OCI-LY7 (cell line): ENCODE measurements at regions not wholly inside any gene's neighbourhood (a gene's known extent, or its start where the extent isn't known, plus 50 kb on each side); places are given as distances from the start of the nearest gene placed in this dataset.

ENCODE experiments used
- BruUV-seq: library from RNA; stranded (reverse); fragments of 400-500 nt; replicated peaks from 2 replicates; lab custom pipeline; 2021; lab: Mats Ljungman, UMichigan
- CTCF ChIA-PET: fragments of 300-600 bp; sonication (Branson Sonifier 250); formaldehyde crosslinking; loops from one replicate; lab custom pipeline; 2022; ENCODE audit warnings: antibody characterized with exemption; ENCODE audit not compliant: unreplicated experiment; lab: Charles Lee
- POLR2A ChIA-PET: fragments of 300-600 bp; sonication (Branson Sonifier 250); formaldehyde crosslinking; loops from one replicate; lab custom pipeline; 2022; ENCODE audit warnings: antibody characterized with exemption; lab: Charles Lee
- DNase-seq: peaks from one replicate; pipeline ENCODE4 v3.0.0-alpha.2; 2015; ENCODE audit warnings: low spot score
- H2AFZ ChIP-seq: fragments of 200-600 bp; sonication (generic), shearing (Covaris generic); 2 replicates; pipeline ENCODE4 v1.6.1; 2014; ENCODE audit warnings: mild to moderate bottlenecking, antibody characterized with exemption, low read length, moderate library complexity
- H3K27ac ChIP-seq: fragments of 200-600 bp; sonication (generic); 2 replicates; pipeline ENCODE4 v1.5.1; 2014; ENCODE audit warnings: mixed run types, low read depth, mild to moderate bottlenecking, moderate library complexity, low read length, inconsistent platforms; ENCODE audit not compliant: poor library complexity, severe bottlenecking
- H3K36me3 ChIP-seq: fragments of 200-600 bp; sonication (generic); 2 replicates; pipeline ENCODE4 v1.6.1; 2014; ENCODE audit warnings: mild to moderate bottlenecking, antibody characterized with exemption, low read length, moderate library complexity, mixed read lengths; ENCODE audit not compliant: insufficient read depth
- H3K4me1 ChIP-seq: fragments of 200-600 bp; sonication (generic); 2 replicates; pipeline ENCODE4 v1.5.1; 2014; ENCODE audit warnings: mild to moderate bottlenecking, low read length; ENCODE audit not compliant: insufficient read depth, poor library complexity, severe bottlenecking
- H3K4me2 ChIP-seq: fragments of 200-600 bp; sonication (generic); 2 replicates; pipeline ENCODE4 v1.6.1; 2014; ENCODE audit warnings: mild to moderate bottlenecking, low read length
- H3K4me3 ChIP-seq: fragments of 200-600 bp; sonication (generic); 2 replicates; pipeline ENCODE4 v1.5.1; 2014; ENCODE audit warnings: mild to moderate bottlenecking, low read depth, low read length; ENCODE audit not compliant: poor library complexity, severe bottlenecking
- H3K79me2 ChIP-seq: fragments of 200-600 bp; sonication (generic); 2 replicates; pipeline ENCODE4 v1.6.1; 2016; ENCODE audit warnings: low read depth, mild to moderate bottlenecking, low read length, moderate library complexity, mixed read lengths; ENCODE audit not compliant: insufficient read depth
- H3K9me2 ChIP-seq: fragments of 200-600 bp; sonication (generic); 2 replicates; pipeline ENCODE4 v1.6.1; 2016; ENCODE audit warnings: mild to moderate bottlenecking, low read length, mixed read lengths; ENCODE audit not compliant: insufficient read depth
- H3K9me3 ChIP-seq: fragments of 200-600 bp; sonication (generic); 2 replicates; pipeline ENCODE4 v1.6.1; 2014; ENCODE audit warnings: mild to moderate bottlenecking, mixed run types, low read length, mixed read lengths
- H4K20me1 ChIP-seq: fragments of 200-600 bp; sonication (generic); 2 replicates; pipeline ENCODE4 v1.6.1; 2014; ENCODE audit warnings: mild to moderate bottlenecking, antibody characterized with exemption, low read length, moderate library complexity, mixed read lengths; ENCODE audit not compliant: insufficient read depth
- CTCF ChIP-seq: fragments of 200-600 bp; sonication (generic); conservative IDR thresholded peaks from 2 replicates; pipeline ENCODE4 v1.5.1; 2014; ENCODE audit warnings: mild to moderate bottlenecking, antibody characterized with exemption, low read length, moderate library complexity, mixed read lengths
- EZH2phosphoT487 ChIP-seq: fragments of 200-600 bp; sonication (generic); IDR thresholded peaks from 2 replicates; pipeline ENCODE4 v1.6.1; 2018; ENCODE audit warnings: low read depth, borderline replicate concordance, mild to moderate bottlenecking, mixed run types, antibody characterized with exemption, low read length, moderate library complexity, mixed read lengths
- intact Hi-C: fragments of 100-400 bp; cut with micrococcal nuclease; formaldehyde crosslinking; loops from one replicate; pipeline ENCODE4 v1.10.0; 2022; ENCODE audit not compliant: unreplicated experiment

GRCh38 chr14:98834119-98834518 is 437.9 kb downstream of the BCL11B start:
- no peak overlapping the region for H3K4me2 ChIP-seq
- H3K79me2 ChIP-seq, result no peaks in the 10 kb centered on the region
- intact Hi-C loops, result no loop called here
- POLR2A ChIA-PET, result no interaction called here
- no peaks in the 10 kb centered on the region for H4K20me1 ChIP-seq
- no peaks in the 10 kb centered on the region for H3K9me2 ChIP-seq
- H3K36me3 ChIP-seq, result no peaks in the 10 kb centered on the region
- H2AFZ ChIP-seq, result no peak overlapping the region
- no TSS peak for BruUV-seq
- no peak overlapping the region for H3K4me3 ChIP-seq
- no peak for DNase-seq
- H3K27ac ChIP-seq, result no peak overlapping the region
- H3K9me3 ChIP-seq, result no peaks in the 10 kb centered on the region
- CTCF ChIA-PET, result no interaction called here
- TF ChIP-seq CTCF (no peak), EZH2phosphoT487 (no peak)
- H3K4me1 ChIP-seq, result no peaks in the 10 kb centered on the region

DNA sequence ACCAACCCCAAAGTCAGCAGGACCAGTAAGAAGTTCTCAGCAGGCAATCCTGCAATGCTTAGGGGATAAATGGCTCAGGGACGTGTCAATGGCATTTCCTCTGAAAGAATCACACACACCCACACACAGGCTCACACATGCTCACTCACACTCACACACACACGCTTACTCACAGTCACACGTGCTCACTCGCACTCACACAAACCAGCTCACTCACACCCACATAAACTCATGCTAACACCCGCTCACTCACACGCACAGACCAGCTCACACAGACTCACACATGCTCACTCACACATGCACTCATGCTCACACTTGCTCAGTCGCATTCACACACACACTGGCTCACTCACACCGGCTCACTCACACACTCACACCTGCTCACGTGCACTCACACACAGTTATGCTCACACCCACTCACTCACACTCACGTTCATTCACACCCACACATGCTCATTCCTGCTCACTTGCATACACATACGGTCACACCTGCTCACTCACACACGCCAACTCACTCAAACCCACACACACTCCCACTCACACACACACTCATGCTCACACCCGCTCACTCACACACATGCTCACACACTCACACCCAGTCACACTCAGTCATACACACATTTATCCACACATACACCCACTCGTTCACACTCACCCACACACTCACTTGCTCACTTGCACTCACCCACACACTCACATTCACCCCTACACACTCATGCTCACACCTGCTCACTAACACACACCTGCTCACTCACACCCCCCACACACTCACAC is 436.8 kb downstream of the BCL11B start:
- Histone ChIP-seq H3K36me3 (no peaks in the 10 kb centered on the region), H3K4me2 (no peak overlapping the region), H3K9me3 (no peaks in the 10 kb centered on the region), H3K9me2 (no peaks in the 10 kb centered on the region), H3K4me3 (no peak overlapping the region), H3K4me1 (no peaks in the 10 kb centered on the region), H2AFZ (no peak overlapping the region), H3K27ac (no peak overlapping the region), H4K20me1 (no peaks in the 10 kb centered on the region), H3K79me2 (no peaks in the 10 kb centered on the region)
- no peak for TF ChIP-seq CTCF
- TF ChIP-seq EZH2phosphoT487, result no peak
- ChIA-PET CTCF (interaction anchor here (0.6 kb wide), 1 partner anchor 389 kb away, joined by 3 read pairs; no protein-coding TSS in a partner anchor), POLR2A (no interaction called here)
- intact Hi-C loops, result no loop called here
- BruUV-seq, result no TSS peak
- no peak for DNase-seq

- Histone ChIP-seq H3K4me2 (no peak overlapping the region), H3K36me3 (no peaks in the 10 kb centered on the region), H2AFZ (no peak overlapping the region), H3K27ac (no peak overlapping the region), H3K4me3 (no peak overlapping the region), H3K9me3 (no peaks in the 10 kb centered on the region), H3K4me1 (no peaks in the 10 kb centered on the region), H3K79me2 (no peaks in the 10 kb centered on the region), H3K9me2 (no peaks in the 10 kb centered on the region), H4K20me1 (no peaks in the 10 kb centered on the region)
- intact Hi-C loops, result no loop called here
- POLR2A ChIA-PET, result no interaction called here
- BruUV-seq, result no TSS peak
- no peak for DNase-seq
- CTCF ChIA-PET, result no interaction called here
- TF ChIP-seq CTCF (no peak), EZH2phosphoT487 (no peak)
Measured at GRCh38 chr14:98835825-98836100, 436.2 kb downstream of the BCL11B start.
